Upper lobe of left lung (tissue), 4 donors: ENCODE measurements at regions not wholly inside any gene's neighbourhood (a gene's known extent, or its start where the extent isn't known, plus 50 kb on each side); places are given as distances from the start of the nearest gene placed in this dataset.

Source experiments
- POLR2A ChIP-seq, 4 donors: fragments of 450-650 bp; IDR thresholded peaks; one replicate each; pipeline ENCODE4 v1.5.1; 2016 to 2017; ENCODE audit warnings: antibody characterized with exemption in 4 of 4, mild to moderate bottlenecking in 2 of 4
- TF ChIP-seq, protein P1 (sequence below), 6 experiments: fragments of 450-650 bp in 4 of 6; fragments of 200-600 bp in 2 of 6; sonication (generic) in 2 of 6; IDR thresholded peaks; one replicate each; pipeline ENCODE4 v1.5.1; 2016 to 2019; ENCODE audit warnings: antibody characterized with exemption in 6 of 6

DNA sequence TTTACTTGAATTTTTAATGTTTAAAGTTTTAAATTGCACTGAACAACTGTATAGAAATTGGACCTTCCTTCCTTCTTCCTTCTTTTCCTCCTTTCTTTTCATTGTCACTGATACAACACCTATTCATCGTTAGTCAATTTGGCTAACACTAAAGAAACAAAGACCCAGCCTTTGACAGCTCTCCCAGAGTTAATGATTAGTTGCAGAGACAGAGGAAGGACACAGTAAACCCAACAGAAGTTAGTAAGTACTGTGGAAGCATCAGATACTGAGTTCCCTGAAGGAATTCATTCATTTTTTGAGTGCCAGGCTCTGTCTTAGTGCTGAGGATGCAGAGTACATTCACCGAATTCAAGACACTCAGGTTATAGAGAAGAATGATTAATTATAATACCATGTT lies 77.9 kb upstream of the RAB27B start:
- TF ChIP-seq, protein P1, sequence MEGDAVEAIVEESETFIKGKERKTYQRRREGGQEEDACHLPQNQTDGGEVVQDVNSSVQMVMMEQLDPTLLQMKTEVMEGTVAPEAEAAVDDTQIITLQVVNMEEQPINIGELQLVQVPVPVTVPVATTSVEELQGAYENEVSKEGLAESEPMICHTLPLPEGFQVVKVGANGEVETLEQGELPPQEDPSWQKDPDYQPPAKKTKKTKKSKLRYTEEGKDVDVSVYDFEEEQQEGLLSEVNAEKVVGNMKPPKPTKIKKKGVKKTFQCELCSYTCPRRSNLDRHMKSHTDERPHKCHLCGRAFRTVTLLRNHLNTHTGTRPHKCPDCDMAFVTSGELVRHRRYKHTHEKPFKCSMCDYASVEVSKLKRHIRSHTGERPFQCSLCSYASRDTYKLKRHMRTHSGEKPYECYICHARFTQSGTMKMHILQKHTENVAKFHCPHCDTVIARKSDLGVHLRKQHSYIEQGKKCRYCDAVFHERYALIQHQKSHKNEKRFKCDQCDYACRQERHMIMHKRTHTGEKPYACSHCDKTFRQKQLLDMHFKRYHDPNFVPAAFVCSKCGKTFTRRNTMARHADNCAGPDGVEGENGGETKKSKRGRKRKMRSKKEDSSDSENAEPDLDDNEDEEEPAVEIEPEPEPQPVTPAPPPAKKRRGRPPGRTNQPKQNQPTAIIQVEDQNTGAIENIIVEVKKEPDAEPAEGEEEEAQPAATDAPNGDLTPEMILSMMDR (IDR thresholded peaks at IDR 0.05) = no peak
- TF ChIP-seq POLR2A (IDR thresholded peaks at IDR 0.05) = no peak
